Activated CD8-positive, alpha-beta memory T cell treated with anti-CD3 and anti-CD28 coated beads, Interleukin-2, amount 50 U/mL, for 24 hours (primary cell): ENCODE measurements at regions not wholly inside any gene's neighbourhood (a gene's known extent, or its start where the extent isn't known, plus 50 kb on each side); places are given as distances from the start of the nearest gene placed in this dataset.
"Not testable (repeated sequence)": the region's sequence is repeated elsewhere in the genome, so short reads cannot be mapped to it uniquely, and the experiment has no call there.

Experiments
- DNase-seq: peaks from one replicate; pipeline ENCODE4 v3.0.0-alpha.2; 2020; ENCODE audit errors: extremely low read depth

DNA sequence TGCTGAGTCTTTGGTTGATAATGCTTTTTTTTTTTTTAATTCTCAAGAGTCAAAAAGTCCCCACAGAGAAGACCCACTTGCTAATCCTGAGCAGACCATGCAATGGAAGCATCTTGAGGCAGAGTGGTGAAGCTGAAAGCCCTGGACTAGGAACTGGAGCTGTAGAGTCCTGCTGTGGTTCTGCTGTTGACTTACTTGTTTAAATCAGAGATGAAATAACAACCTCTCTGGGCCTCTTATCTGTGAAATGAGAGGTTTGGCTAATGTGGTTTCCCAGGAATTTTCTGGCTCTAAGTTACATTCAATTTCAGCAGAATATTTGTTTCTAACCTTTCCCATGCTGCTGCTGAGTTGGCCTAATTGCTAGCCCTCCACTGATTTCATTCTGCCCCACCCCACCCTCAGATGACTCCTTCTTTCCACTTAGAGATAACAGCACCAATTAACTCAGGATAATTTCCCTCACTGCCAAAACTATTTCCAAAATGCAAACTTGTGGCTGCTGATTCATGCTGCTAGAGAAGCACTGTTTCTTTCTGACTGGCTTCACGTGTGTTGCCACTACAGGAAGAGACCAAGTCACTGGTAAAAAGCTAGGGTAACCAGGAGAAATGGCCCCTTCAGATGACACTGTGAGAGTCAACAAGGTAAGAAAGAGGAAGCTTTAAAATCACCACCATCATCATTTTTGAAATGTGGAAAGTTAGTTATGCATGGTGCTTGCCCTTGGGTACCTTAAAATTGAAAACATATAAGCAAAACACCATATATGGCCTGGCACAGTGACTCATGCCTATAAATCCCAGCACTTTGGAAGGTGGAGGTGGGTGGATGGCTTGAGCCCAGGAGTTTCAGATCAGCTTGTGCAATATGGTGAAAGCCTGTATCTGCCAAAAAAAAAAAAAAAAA, 326.4 kb downstream of the DCHS2 start:
- peak; percentile 1 for DNase-seq

DNA sequence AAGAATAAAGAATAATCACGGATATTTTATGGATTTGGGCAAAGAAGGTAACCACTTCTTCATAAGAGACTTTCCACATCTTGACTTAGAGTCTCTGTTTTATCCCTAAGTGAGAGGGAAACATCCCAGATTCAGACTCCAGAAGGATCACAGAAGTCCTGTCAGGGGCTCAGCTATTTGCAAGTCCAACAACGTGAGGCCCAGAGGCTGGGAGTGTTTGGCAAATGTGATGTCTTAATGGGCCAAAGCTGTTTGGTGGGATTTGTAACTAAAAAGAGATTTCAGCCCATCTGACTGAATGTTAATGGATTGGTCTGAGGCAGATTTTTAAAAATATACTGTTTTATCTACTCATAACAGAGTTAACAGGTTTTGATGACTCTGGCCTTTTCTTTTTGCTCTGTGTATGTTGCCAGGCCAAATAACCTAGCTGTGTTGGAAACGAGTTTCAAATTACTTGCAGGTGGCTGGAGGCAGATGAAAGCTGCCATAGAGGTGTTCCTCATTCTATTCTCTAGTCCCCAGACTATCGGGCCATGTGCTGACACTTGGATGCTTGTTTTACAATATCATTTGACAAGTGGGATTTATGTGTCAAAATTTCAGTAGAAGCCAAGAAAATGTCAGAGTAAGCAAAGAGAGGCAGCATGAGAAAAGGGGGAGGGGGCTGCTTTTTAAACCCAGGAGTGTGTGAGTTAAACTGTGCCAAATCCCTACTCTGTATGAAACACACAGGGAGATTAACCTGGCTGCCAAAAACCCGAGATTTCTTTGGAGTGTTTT, 330.9 kb downstream of the DCHS2 start:
- DNase-seq, result no peak

DNA sequence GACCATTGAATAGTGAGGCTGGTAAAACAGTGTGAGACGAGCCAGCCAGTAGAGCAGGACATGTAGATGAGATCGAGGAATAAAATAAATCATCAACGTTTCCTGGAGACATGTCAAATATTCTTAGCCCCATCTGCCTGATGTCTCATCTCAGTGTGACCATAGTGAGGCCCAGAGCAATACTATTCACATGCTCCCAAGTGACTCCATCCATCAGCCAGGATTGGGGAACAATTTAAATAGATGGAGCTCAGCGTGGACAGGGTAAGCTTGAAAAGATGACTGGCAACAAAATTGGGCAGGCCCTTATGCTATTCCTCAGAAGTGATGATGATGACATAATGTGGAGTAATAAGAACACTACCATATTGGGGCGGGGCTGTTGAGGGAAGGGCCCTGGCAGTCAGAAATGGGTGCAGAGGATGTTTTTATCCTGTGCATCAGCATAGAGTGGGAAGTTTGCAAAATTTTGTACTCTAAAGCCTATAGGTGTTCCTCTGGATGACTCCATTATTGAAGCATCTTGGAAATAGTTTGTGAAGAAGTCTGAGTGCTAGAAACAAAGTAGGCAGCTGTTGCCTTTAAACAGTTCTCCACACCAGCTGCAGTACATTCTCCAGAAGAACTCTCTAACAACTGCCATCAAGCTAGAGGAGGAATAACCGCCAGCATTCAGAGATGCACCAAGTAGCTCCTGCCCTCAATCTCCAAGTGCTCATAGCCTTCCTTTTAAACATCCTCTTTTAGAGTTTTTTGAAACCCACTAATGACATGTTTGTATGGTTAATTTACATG, 333.0 kb downstream of the DCHS2 start:
- DNase-seq, result no peak

DNA sequence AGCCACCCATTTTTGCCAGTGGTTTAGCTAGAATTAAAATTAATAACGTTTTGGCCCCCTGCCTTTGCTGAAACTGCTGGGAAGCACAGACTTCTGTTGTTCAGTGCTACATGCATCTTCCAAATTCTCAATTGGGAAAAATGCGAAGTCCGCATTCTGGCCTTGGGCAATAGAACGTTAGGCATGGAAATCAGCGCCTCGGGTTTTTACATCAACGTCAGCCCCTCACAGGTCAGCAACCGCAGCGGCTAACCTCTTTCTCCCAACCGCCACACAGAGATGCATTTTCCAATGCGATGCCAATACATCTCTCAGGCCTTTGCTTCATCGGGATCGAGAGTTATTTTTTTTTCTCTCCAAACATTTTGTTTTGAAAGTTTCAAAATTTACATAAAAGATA, 339.1 kb downstream of the DCHS2 start:
- no peak for DNase-seq

DNA sequence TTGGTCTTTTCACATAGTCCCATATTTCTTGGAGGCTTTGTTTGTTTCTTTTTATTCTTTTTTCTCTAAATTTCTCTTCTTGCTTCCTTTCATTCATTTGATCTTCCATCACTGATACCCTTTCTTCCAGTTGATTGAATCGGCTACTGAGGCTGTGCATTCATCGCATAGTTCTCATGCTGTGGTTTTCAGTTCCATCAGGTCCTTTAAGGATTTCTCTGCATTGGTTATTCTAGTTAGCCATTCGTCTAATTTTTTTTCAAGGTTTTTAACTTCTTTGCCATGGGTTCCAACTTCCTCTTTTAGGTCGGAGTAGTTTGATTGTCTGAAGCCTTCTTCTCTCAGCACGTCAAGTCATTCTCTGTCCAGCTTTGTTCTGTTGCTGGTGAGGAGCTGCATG, 342.4 kb downstream of the DCHS2 start:
- not testable (repeated sequence) for DNase-seq

DNA sequence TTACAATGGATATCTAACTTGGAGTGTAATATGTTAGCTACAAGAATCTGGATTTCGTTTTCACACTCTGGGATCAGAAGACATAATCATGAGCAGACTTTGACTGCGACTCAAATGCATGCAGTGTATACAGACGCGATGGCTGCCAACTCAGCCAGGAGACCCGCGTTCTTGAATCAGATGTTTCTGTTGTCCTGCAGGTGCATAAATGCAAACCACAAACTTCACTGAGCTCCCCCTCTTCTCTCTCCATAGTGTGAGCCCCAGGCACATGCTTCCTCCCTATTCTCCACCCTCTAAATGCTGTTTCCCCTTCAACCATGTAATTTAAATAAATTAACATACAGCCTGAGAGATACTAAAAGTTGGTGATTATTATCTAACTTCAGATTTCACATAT, 347.9 kb downstream of the DCHS2 start:
- no peak for DNase-seq

DNA sequence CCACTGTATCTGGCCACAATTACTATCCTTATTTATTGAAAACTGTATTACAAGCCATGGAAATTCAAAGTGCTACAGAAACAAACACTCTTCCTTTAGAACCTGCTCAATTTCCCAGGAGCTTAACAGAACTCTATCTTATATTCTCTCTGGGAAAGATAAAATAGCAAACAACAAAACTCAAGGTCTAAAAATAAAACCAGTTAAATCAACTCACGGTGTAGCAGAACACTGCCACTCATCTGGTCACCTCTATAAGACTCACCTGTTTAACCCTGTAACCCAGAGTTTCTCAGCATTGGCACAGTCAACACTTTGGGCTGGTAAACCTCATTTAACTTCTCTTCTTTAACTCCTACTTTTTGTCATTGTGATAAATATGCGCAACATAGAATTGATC, 348.9 kb downstream of the DCHS2 start:
- no peak for DNase-seq

DNA sequence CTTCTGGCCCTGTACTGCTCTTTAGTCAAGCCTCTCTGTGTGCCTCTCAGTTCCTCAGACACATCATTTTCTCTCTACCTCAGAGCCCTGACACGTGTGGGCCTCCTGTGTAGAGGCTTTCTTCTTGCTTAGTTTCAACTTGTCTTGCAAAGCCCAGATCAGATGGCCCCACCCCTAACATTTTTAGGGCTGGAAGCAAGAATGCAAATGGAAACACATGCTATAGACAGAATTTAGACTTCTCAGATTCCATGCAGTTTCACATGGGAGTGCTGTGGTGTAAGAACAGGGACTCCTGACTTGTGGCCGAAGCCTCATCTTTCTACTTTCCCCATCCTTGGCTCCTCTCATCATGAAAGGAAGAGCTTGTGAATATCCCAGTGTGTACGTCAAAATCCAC, 350.7 kb downstream of the DCHS2 start:
- no peak for DNase-seq

DNA sequence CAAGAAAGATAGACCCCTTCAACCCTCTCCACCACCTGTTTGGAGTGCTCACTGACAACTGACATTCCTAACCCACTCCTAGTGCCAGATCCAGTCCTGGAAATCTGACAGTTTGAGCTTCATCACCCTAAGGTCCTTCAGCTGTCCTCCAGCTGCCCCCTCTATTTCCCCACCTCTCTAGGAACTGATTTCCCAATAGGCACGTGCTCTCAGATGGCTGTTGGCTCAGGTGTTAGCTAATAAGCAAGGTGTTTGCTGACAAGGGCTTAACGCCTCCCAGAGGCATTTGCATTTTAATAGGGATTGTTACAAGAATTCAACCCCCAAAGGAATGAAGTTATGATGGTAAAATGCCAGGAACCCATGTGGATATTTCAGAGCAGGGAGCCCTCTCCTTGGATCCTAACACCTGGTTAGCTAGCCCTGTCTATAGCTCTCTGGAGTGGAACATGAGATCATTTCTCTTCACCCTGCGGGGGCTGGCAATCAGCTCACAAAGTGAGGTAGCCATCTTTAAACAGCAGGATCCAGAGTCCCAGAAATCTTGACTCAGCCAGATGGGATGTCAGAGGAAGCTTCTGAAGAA, 348.5 kb upstream of the SFRP2 start:
- no peak for DNase-seq

DNA sequence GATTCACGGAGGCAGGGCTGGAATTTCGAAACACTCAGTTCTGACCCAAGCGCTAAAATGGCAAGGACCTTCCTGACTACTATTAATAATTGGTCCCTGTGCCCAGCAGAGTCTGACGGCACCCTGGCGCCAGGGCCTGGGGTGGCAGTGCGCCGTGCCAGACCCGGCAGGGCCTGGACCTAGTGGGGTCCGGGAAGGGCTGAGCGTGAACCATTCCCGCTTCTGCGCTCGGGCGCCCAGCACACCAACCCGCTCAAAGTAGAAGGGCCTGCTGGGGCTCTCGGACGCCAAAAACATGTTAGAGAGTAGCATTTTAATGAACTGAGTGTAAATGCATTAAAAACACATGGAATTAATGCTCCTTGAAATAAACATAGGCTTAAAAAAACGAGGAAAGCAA, 346.7 kb upstream of the SFRP2 start:
- no peak for DNase-seq

DNA sequence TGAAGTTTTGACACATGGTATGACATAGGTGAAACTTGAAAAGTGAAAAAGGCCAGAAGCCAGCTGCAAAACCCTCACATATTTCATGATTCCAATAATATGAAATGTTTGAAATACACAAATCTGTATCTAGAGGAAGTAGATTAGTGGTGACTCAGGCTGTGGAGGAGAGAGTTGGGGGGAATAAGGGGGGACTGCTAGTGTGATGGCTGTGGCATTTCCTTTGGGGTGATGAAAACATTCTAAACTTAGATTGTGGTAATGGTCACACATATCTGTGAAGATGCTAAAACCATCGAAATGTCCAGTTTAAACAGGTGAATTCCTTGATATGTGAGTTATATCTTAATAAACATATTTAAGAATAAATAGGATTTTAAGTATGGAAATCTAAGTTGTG, 343.5 kb upstream of the SFRP2 start:
- DNase-seq, result no peak

DNA sequence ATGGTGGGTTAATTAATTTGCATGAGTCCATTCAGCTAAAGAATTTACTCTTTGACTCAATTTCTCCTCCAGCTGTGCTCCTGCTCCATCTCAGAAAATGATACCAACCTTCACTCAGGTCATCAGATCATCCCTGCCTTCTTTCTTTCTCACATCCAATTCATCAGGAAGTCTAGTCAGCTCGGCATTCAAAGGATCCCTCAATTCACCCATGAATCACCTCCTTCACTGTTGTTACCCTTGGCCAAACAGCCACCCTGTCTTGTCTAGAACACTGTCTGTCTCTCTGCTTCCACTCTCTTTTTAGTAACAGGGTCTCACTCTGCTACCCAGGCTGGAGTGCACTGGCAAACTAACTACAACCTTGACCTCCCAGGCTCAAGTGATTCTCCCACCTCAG, 337.4 kb upstream of the SFRP2 start:
- DNase-seq, result no peak

DNA sequence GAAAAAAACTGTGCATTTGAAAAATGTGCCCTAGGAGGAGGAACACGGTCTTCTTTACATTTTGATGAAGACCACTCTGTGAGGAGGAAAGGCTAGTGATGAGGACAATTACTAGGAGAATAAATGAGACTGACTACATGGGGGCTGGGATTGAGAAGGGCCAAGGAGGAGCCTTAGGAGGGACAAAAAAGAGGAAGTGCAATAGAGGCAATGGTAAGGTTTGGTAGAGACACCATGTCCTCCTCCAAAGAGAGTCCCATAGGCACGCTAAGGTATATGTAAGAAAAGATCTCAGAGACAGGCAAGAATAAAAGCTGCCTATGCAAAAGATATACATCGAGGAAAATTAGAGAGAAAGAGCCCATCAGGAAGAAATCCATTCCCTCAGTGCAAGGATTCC, 336.5 kb upstream of the SFRP2 start:
- DNase-seq, result no peak

DNA sequence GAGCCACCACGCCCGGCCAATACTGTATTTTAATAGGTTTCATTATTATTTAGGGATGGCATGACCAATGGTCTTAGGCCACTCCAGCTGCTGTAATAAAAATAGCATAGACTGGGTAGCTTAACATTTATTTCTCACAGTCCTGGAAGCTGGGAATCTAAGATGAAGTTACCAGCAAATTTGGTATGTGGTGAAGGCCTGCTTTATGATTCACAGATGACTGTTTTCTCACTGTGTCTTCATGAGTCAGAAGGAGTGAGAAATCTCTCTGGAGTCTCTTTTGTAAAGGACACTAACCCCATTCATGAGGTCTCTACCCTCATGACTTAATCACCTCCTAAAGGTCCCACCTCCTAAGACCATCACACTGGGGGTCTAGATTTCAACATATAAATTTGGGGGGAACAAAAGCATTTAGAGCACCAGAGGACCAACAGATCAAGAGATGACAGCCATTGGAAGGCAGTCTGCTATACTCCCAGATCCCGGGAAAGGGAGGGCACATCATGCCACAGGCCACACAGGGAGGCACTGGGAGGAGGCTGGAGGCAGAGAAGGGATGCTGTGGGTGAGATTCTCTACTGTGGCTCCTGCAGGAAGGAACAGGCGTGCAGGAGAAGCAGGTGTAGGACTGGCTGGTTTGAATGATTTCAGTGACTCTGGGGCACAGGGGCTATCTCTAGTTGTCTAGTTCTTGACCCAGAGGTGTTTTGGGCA, 335.8 kb upstream of the SFRP2 start:
- DNase-seq, result no peak

DNA sequence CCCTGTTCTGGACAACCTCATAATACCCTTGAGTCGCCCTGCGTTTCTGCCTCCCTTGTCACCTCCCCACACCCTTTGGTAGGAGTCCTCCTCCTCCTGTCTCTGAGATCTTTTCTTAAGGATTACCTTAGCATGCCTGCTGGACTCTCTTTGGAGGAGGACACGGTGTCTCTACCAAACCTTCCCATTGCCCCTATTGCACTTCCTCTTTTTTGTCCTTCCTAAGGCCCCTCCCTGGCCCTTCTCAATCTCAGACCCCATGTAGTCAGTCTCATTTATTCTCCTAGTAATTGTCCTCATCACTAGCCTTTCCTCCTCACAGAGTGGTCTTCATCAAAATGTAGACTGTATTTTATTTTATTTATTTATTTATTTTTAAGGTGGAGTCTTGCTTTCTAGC, 335.0 kb upstream of the SFRP2 start:
- DNase-seq, result no peak

DNA sequence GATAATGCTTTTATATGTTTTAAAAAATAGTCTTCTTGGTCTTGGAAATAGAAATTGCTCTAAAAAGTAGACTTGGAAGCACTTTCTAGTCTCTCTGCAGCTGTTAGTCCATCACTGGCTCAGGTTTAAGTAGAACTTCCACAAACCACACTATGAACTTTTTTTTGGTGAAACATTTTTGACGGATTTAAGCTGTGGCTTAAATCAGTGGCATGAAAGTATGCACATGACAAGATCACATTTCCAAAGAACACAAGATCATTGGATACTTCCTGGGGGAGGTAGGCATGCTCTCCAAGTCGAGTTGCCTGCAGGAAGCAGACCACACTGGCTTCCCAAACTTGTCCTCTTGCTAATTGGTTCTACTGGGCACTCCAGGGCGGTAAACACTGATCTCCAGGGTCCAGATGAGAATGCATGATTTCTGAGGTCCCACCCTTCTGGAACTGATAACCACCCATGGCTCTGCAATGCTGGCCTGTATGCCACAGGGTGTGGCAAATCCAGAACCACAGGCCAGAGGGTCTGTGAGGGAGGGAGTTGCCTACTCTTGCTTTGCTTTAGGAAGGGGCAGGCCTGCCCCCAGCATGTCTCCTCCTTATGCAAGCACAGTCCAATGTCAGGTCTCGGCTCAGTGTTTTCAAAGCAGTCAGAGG, 331.9 kb upstream of the SFRP2 start:
- DNase-seq, result no peak

DNA sequence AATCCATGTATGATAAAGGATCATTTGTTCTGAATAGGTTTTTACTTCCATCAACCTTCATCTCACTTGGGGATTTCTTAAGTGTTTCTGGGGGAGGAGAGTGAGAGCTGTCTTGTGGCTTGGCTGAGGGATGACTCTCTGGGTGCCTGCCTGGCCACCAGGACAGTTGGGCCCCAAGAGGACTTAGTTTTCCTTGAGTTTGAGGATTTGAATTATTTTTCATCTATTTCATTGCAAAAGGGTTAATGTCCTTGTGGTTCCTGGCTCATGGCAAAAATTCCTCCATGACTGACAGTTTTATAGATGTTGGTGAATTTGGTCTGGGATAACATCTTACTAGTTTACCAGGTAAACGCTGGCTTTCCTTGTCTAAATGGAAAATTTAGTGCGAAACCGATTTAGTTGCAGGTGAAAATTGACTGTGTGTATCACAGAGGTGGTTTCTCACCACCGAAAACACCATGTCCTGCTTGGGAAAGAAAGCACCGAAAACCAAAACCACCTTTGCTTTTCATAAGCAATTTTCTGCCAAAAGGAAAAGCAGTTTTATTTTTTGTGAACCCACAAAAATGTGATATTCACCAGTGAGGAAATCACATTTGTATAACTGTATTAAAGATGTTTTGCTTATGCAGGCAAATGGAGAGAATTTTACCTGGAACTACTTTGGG, 331.3 kb upstream of the SFRP2 start:
- no peak for DNase-seq

DNA sequence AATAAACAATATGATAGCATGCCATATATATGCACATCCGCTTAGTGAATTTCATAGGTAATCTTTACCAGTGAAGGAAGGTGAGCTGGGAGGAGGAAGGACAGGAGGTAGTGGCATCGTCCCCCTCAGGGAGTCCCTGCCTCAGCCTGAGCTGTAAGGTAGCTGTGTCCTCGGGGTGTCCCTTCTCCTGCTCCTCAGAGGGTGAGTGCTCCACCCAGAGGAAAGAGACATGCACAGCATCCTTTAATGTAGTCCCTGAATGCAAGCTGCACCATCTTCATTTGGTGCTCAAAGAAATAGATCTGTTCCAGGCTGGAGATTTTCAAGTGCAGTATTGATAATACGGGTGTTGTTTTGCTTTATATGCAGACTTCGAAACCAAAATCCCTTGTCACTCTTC, 330.4 kb upstream of the SFRP2 start:
- no peak for DNase-seq

DNA sequence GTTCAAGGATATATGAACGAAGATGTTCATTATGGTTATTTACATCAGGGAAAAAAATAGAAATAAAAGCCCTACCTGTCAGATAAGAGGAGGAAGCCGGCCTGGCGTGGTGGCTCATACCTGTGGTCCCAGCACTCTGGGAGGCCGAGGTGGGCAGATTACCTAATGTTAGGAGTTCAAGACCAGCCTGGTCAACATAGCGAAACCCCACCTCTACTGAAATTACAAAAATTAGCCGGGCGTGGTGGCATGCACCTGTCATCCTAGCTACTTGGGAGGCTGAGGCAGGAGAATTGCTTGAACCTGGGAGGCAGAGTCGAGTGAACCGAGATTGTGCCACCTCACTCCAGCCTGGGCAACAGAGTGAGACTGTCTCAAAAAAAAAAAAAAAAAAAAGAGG, 328.8 kb upstream of the SFRP2 start:
- DNase-seq, result not testable (repeated sequence)

DNA sequence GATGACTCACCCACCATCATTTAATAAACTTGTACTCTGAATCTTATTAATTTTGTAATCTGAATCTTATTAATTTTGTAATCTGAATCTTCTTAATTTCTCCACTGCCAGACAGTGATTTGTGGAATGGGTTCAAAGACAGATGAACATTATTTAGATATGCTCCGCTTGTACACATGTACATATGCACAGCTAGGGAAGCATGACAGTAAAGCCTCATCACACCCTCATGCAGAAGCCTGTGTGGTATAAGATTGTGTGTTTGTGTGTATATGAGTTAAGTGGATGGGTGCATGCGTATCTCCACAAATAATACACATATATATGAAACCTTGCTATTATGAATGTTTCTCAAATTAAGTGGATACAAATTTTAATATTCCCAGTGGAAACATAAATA, 318.5 kb upstream of the SFRP2 start:
- no peak for DNase-seq
